ENCODE measurements at regions not wholly inside any gene's neighbourhood (a gene's known extent, or its start where the extent isn't known, plus 50 kb on each side); places are given as distances from the start of the nearest gene placed in this dataset.

DNA sequence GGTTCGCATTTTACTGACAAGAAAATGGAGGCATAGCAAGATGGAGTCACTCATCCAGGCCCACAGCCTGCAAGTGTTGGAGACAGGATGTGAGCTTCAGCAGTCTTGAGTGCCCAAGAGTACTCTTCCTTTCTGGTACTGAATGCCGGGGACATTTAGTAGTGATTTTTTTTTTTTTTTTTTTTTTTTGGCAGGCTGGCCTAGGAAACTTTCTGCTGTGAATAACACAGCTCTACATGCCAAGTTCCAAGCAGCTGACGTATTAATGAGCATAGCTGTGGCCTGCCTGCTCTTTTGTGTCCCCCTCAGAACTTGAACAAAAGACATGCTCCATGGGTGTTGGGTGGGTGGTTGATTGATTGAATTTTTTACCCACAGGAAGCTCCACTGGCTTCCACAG is 195.5 kb upstream of the CADM1 start:
- Mint-ChIP-seq H3K27ac (no peak overlapping the region), H3K4me3 (no peak overlapping the region), H3K27me3 (ENCODE audit: low read depth) (no peaks in the 10 kb centered on the region), H3K9me3 (peaks cover 3% of the 10 kb centered on the region), H3K4me1 (ENCODE audit: low read depth) (no peaks in the 10 kb centered on the region), H3K36me3 (ENCODE audit: low read depth) (no peaks in the 10 kb centered on the region)

DNA sequence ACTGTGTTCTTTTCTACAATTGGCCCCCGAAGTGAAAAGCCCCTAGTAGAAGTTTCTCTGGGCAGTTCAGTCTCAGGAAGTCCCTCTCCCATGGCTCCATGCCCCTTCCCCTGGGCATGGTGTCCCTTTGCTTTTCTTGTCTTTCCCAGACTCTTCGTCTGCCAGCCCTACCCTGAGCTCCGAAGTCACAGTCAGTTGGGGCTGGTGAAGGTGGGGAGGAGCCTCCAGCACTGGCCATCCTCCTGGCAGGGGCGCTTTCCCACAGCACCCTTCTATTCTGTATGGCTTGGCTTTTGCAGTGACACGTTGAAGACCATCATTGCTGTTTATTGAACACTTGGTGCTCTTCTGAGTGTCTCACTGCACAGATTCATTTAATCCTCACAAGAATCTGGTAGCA is 195.1 kb upstream of the CADM1 start:
- Mint-ChIP-seq H3K9me3 (peaks cover under 1% of the 10 kb centered on the region), H3K27me3 (ENCODE audit: low read depth) (no peaks in the 10 kb centered on the region), H3K4me1 (ENCODE audit: low read depth) (no peaks in the 10 kb centered on the region), H3K36me3 (ENCODE audit: low read depth) (no peaks in the 10 kb centered on the region), H3K4me3 (no peak overlapping the region), H3K27ac (no peak overlapping the region)

DNA sequence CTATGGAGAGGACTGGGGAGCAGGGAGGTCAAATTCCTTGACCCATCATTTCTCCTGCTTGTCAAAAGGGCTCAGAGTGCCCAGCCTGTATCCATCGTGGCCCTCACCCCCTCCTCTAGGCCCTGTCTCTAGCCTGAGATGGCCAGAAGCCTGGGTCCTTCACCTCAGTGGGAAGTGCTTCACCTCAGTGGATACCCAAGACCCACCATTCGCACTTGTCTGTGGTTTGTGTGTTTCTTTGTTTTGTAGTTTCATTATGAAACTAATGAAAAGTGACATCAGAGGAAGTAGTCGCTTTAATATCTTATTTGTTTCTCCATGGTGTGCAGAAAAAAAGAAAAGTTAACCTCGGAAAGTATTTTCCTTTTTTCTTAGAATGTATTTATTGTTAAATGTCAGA is 194.0 kb upstream of the CADM1 start:
- no peaks in the 10 kb centered on the region for H3K36me3 Mint-ChIP-seq (ENCODE audit: low read depth)
- no peaks in the 10 kb centered on the region for H3K9me3 Mint-ChIP-seq
- H3K27me3 Mint-ChIP-seq (ENCODE audit: low read depth) = no peaks in the 10 kb centered on the region
- no peak overlapping the region for H3K27ac Mint-ChIP-seq
- H3K4me3 Mint-ChIP-seq = no peak overlapping the region
- no peaks in the 10 kb centered on the region for H3K4me1 Mint-ChIP-seq (ENCODE audit: low read depth)

DNA sequence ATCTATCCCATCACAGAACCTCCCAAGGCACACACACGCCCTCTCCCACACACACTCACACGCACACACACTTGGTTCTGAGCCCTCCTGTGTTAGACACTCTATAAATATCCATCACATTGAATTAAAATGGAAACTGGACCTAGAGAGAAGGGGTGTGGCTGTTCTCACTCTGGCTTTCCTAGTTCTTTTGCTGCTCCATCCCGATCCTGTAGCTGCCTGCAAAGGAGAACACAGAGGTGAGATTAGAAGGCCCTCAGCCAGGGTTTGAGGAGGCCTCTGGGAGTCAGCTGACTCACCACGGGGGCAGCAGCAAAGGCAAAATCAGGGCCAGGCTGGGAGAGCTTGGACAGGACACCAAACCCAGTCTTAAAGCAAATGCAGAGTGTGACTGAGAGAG is 192.3 kb upstream of the CADM1 start:
- Mint-ChIP-seq H3K4me3 (no peak overlapping the region), H3K27me3 (ENCODE audit: low read depth) (no peaks in the 10 kb centered on the region), H3K27ac (no peak overlapping the region), H3K9me3 (no peaks in the 10 kb centered on the region), H3K36me3 (ENCODE audit: low read depth) (no peaks in the 10 kb centered on the region), H3K4me1 (ENCODE audit: low read depth) (no peaks in the 10 kb centered on the region)

DNA sequence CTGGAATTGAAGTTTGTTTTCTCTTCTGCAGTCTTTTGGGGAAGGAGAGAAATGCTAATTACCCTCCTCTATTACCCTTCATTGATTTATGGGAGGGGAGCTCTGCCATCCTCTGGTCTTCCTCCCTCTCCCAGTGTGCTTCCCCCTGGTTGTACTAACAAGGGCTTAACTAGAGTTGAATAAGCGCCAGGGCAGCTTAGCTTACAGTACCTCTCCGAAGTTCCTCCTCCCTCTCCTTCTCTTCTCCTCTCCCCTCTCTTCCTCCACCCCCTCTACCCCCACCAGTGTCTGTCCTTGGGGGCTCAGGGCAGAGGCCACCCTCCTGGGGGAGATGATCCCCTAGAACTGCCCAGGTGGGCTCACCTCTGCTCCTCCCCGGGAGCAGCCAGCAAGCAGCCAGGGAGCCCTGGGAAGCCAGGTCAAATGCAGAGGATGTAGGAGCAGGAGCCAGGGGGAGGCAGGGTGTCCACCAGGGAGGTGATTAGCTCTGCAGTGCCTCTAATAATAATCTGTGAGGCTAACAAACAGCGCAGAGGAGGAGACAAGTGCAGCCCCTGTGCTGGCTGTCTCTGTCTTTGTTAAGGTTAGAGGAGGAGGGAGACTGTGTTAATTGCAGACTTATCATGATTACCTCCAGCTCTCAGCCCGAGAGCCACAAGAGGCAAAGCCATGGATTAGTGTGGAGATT is 191.6 kb upstream of the CADM1 start:
- Mint-ChIP-seq H3K4me3 (no peak overlapping the region), H3K4me1 (ENCODE audit: low read depth) (no peaks in the 10 kb centered on the region), H3K9me3 (no peaks in the 10 kb centered on the region), H3K27me3 (ENCODE audit: low read depth) (no peaks in the 10 kb centered on the region), H3K36me3 (ENCODE audit: low read depth) (no peaks in the 10 kb centered on the region), H3K27ac (no peak overlapping the region)

DNA sequence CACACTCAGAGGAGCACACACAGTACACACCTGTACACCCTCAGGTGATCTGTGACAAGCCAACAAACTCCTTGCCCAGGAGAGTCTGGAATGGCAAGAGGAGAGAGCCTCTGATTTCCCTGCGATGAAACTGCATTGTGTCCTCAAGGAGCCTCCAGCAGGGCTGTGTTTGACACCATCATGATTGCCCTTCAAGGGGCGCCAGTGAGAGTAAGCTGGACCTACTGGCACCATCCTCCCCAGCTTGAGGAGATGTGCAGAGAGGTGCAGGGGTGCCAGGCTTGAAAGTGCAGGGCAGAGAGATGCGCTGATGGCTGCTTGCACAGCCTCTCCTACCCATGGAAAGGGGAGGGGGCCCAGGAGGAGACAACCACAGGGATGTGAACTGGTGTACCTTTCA is 188.8 kb upstream of the CADM1 start:
- Mint-ChIP-seq H3K27me3 (ENCODE audit: low read depth) (no peaks in the 10 kb centered on the region), H3K36me3 (ENCODE audit: low read depth) (no peaks in the 10 kb centered on the region), H3K9me3 (no peaks in the 10 kb centered on the region), H3K27ac (no peak overlapping the region), H3K4me3 (no peak overlapping the region), H3K4me1 (ENCODE audit: low read depth) (no peaks in the 10 kb centered on the region)

DNA sequence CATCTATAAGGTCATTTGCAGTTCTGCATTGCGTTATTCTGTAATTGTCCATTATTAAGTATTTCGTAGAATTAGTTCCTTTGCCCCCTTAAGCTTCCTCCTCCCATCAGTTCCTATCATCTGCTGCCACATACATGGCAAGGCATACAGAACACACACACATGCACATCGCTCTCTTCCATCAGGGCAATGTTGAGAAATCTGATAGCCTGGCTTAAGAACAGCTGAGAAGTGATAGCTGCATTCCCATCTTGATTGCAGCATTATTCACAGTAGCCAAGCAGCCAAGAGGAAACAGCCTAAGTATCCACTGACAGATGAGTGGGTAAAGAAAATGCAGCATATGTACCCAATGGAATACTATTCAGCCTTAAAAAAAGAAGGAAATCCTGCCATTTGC is 186.8 kb upstream of the CADM1 start:
- Mint-ChIP-seq H3K27ac (no peak overlapping the region), H3K4me1 (ENCODE audit: low read depth) (no peaks in the 10 kb centered on the region), H3K9me3 (no peaks in the 10 kb centered on the region), H3K27me3 (ENCODE audit: low read depth) (no peaks in the 10 kb centered on the region), H3K4me3 (no peak overlapping the region), H3K36me3 (ENCODE audit: low read depth) (no peaks in the 10 kb centered on the region)

DNA sequence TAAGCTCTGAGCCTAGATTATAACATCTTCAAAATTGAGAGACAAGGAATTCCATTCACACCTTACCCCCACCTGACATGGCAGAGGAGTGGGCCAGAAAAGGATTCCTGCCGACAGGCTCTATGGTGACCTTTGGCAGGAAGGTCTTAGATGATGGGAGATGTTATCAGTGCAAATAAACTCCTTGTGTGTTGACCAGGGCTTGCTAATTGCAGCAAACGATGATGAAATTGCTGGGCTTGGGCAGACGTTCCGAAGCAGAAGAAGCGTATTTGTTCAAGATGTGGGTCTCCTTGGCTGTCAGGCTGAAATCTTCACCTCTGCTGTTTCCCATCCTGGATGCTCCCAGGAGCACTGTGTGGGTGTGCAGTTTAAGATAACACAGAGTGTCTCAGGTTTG is 183.7 kb upstream of the CADM1 start:
- Mint-ChIP-seq H3K27ac (no peak overlapping the region), H3K27me3 (ENCODE audit: low read depth) (no peaks in the 10 kb centered on the region), H3K36me3 (ENCODE audit: low read depth) (no peaks in the 10 kb centered on the region), H3K4me1 (ENCODE audit: low read depth) (no peaks in the 10 kb centered on the region), H3K9me3 (peaks cover 4% of the 10 kb centered on the region), H3K4me3 (no peak overlapping the region)

DNA sequence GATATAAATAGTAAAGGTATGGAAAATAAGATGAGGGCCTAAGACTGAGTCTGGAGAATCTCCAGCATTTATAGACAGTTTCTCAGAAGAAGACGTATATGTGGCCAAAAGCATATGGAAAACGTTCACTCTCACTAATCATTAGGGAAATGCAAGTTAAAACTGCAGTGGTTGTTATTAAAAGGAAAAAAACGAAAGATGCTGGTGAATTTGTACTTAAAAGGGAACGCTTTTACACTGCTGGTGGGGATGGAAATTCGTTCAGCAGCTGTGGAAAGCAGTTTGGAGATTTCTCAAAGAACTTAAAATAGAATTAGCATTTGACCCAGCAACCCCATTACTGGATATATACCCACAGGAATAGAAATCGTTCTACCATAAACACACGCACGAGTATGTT is 180.5 kb upstream of the CADM1 start:
- no peaks in the 10 kb centered on the region for H3K4me1 Mint-ChIP-seq (ENCODE audit: low read depth)
- H3K4me3 Mint-ChIP-seq = no peak overlapping the region
- no peaks in the 10 kb centered on the region for H3K36me3 Mint-ChIP-seq (ENCODE audit: low read depth)
- no peak overlapping the region for H3K27ac Mint-ChIP-seq
- H3K27me3 Mint-ChIP-seq (ENCODE audit: low read depth) = no peaks in the 10 kb centered on the region
- peaks cover 4% of the 10 kb centered on the region for H3K9me3 Mint-ChIP-seq

DNA sequence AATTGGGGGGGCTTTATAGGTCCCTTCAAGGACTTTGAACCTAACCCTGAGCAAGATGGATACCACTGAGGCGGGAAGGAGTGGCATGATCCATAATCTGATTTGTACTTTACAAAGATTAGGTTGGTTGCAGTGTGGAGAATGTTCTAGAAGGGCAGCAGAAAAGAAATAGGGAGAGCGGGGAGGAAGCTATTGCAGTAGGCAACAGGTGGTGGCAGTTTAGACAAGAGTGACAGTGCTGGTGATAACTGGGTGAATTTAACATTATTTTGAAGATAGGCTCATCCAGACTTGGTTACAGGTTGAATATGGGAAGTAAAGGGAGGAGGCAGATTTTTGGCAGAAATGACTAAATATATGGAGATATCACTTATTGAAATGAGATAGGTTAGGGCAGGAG is 179.9 kb upstream of the CADM1 start:
- Mint-ChIP-seq H3K4me3 (no peak overlapping the region), H3K9me3 (peaks cover 4% of the 10 kb centered on the region), H3K4me1 (ENCODE audit: low read depth) (no peaks in the 10 kb centered on the region), H3K36me3 (ENCODE audit: low read depth) (no peaks in the 10 kb centered on the region), H3K27ac (no peak overlapping the region), H3K27me3 (ENCODE audit: low read depth) (no peaks in the 10 kb centered on the region)

DNA sequence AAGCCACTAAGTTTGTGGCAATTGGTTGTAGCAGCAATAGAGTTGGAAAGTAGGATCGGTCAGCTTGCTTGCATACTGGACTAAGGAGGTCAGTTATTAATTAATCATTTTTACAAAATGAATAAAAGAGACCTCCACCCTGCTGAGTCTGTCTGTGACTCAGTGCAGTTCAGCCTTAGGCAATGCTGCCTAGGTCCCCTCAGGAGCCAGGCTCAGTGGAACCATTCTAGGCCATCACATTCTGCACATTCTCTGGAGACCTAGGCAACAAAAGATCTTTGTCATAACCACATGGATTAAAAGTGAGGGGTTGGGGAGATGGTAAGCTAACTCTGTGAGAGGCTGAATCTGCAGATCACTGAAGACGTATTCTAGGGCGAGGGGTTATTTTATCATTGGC is 178.7 kb upstream of the CADM1 start:
- no peaks in the 10 kb centered on the region for H3K36me3 Mint-ChIP-seq (ENCODE audit: low read depth)
- no peak overlapping the region for H3K4me3 Mint-ChIP-seq
- H3K27ac Mint-ChIP-seq = no peak overlapping the region
- H3K9me3 Mint-ChIP-seq = peaks cover 4% of the 10 kb centered on the region
- no peaks in the 10 kb centered on the region for H3K27me3 Mint-ChIP-seq (ENCODE audit: low read depth)
- H3K4me1 Mint-ChIP-seq (ENCODE audit: low read depth) = no peaks in the 10 kb centered on the region

DNA sequence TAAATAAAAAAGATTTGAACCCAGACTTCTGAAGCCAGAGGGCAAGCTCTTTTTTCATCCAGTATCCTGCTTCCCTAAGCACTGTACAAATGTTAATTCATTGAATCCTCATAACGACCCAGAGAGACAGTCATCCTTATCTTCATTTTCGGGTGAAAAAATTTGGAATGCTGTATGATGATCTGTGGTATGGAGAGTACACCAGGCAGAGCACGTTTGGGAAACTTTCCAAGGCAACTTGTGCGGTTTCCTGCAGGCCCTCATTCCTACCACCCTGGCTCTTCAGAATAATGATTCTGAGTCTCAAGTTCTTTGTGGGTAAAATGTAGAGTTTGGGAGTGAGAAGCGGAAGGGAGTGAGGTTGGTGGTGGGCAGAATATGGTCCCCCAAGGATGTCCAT is 177.9 kb upstream of the CADM1 start:
- Mint-ChIP-seq H3K9me3 (peaks cover 4% of the 10 kb centered on the region), H3K4me1 (ENCODE audit: low read depth) (no peaks in the 10 kb centered on the region), H3K36me3 (ENCODE audit: low read depth) (no peaks in the 10 kb centered on the region), H3K27ac (no peak overlapping the region), H3K27me3 (ENCODE audit: low read depth) (no peaks in the 10 kb centered on the region), H3K4me3 (no peak overlapping the region)

DNA sequence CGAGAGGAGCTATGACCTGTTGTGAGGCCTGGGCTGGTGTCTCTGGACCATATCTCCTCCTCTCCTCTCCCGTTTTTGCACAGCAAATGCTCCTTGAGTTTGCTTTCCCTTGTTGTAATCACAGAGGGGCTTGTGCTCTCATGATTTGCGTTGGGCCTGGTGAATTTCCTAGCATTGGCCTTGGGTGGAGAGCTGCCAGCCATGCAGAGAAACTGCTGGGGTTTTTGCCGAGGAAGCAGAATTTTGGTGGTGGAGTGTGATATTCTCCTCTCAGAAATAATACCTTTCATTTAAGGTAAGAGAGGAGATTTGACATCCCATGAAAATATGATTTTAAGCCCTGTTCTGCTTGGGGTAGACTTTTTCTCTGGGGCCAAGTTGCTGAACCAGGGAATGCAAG is 175.7 kb upstream of the CADM1 start:
- Mint-ChIP-seq H3K4me3 (no peak overlapping the region), H3K27ac (no peak overlapping the region), H3K36me3 (ENCODE audit: low read depth) (no peaks in the 10 kb centered on the region), H3K4me1 (ENCODE audit: low read depth) (no peaks in the 10 kb centered on the region), H3K9me3 (peaks cover 4% of the 10 kb centered on the region), H3K27me3 (ENCODE audit: low read depth) (no peaks in the 10 kb centered on the region)

DNA sequence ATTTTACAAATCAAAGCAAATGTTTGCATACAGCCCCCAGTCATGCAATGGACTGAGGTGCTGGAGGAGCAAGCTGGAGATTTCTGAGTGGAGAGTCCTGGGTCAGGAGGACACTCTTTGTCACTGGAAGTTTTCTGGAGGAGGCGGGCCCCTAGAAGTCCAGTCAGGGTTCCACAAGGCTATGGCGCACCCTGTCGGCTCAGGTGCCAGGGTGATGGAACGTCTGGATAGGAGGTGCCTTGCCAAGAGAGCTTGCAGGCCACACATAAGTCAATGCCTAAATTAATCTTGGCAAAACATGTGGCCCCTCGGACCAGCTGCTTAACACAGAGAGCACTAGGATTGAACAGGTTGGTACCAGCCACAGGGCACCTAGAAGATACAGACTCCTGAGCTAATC is 174.7 kb upstream of the CADM1 start:
- no peak overlapping the region for H3K27ac Mint-ChIP-seq
- no peak overlapping the region for H3K4me3 Mint-ChIP-seq
- no peaks in the 10 kb centered on the region for H3K36me3 Mint-ChIP-seq (ENCODE audit: low read depth)
- H3K27me3 Mint-ChIP-seq (ENCODE audit: low read depth) = no peaks in the 10 kb centered on the region
- no peaks in the 10 kb centered on the region for H3K4me1 Mint-ChIP-seq (ENCODE audit: low read depth)
- H3K9me3 Mint-ChIP-seq = no peaks in the 10 kb centered on the region

DNA sequence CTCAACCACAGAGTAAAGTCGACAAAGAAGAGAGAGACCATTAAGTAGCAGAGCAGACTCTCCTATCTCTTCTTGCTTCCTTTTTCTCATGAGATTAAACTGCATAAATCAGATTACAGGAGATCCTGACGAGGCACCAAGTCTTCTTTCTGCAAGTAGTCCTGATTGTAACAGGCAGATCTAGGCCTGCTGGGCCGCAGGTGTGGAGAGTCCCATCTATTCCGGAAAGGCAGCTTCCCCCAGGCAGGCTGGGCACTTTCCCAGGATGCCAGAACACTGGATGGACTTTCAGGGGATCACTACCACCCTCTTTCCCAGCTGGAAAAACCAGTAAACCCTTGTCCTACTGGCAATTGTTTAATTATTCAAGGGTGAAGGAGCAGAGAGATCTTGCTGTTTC is 173.0 kb upstream of the CADM1 start:
- Mint-ChIP-seq H3K4me3 (no peak overlapping the region), H3K4me1 (ENCODE audit: low read depth) (no peaks in the 10 kb centered on the region), H3K27me3 (ENCODE audit: low read depth) (no peaks in the 10 kb centered on the region), H3K36me3 (ENCODE audit: low read depth) (no peaks in the 10 kb centered on the region), H3K27ac (no peak overlapping the region), H3K9me3 (no peaks in the 10 kb centered on the region)

DNA sequence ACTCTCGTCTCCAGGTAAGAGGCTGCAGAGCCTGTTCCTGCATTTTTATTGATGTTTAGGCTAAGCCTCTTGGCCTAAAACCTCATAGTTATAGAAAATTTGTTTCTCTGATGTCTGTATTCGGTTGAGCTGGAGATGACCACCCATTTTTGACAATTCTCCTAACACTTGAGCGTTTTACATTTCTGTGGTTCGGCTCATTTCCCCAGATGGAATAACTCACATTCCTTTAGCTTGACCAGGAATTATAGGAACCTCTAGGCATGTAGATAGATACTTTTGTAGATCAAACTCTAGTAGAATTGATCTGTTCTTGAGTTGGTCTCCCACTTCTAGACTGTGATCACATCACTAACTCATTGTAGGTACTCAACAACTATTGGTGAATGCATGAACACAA is 172.6 kb upstream of the CADM1 start:
- Mint-ChIP-seq H3K4me3 (no peak overlapping the region), H3K36me3 (ENCODE audit: low read depth) (no peaks in the 10 kb centered on the region), H3K4me1 (ENCODE audit: low read depth) (no peaks in the 10 kb centered on the region), H3K27me3 (ENCODE audit: low read depth) (no peaks in the 10 kb centered on the region), H3K27ac (no peak overlapping the region), H3K9me3 (no peaks in the 10 kb centered on the region)
